ENCODE measurements at regions not wholly inside any gene's neighbourhood (a gene's known extent, or its start where the extent isn't known, plus 50 kb on each side); places are given as distances from the start of the nearest gene placed in this dataset.
A peak's percentile ranks its signal among the peaks of the same experiment; 100 is the strongest.

DNA sequence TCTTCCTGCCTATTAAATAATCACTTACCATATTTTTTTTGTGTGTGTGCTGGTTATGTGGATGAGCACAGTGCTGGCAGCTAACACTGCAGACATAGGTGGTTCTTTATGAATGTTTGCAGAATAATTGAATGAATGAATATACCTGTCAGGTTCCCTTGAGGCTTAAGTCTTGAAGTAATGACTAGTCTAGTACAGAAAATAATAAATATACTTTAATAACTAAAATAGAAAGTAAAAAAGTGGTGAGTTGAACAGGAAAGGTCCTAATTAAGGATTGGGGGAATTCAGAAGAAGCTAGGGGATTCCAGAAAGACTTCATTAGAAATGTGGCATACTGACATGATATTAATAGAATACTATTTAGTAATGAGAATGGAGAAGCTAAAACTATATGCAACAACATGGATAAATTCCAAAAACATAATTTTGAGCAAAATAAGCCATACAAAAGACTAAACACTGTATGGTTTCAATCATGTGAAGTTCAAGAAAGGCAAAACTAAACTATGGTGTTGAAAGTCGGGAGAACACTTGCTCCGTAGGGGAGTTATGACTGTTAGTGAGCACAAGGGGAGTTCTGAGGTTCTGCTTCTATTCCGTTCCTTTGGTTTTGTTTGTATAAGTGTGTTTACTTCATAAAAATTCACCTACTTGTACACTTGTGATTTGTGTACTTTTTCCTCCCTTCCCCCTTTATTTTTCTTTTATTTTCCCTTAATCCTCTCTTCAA, 464.6 kb downstream of the MTX2 start:
- H3K79me2 ChIP-seq (ENCODE audit: insufficient read depth, low read depth, low read length), result no peaks in the 10 kb centered on the region
- H2AFZ ChIP-seq (ENCODE audit: low read length), result peak overlapping the region; percentile 29; the same call in 1 of the 2 replicates
- H4K20me1 ChIP-seq (ENCODE audit: insufficient read depth, low read length), result no peaks in the 10 kb centered on the region
- H3K4me3 ChIP-seq (ENCODE audit: low read depth, low read length, poor library complexity, severe bottlenecking), result no peak overlapping the region
- no TSS peak for BruUV-seq (replicated peaks)
- H3K4me2 ChIP-seq (ENCODE audit: low read length), result no peak overlapping the region
- DNase-seq (ENCODE audit: low spot score), result no peak
- ChIA-PET POLR2A (no interaction called here), CTCF (ENCODE audit: unreplicated experiment) (no interaction called here)
- intact Hi-C loops (cut with micrococcal nuclease; ENCODE audit: unreplicated experiment), result no loop called here
- H3K9me2 ChIP-seq (ENCODE audit: insufficient read depth, low read length), result no peaks in the 10 kb centered on the region
- H3K4me1 ChIP-seq (ENCODE audit: insufficient read depth, low read length, poor library complexity, severe bottlenecking), result no peaks in the 10 kb centered on the region
- 0 out of 2 replicates have a peak, but pooled peaks cover 8% of the 10 kb centered on the region for H3K9me3 ChIP-seq (ENCODE audit: low read length)
- H3K36me3 ChIP-seq (ENCODE audit: insufficient read depth, low read length), result no peaks in the 10 kb centered on the region; the same call in 1 of the 2 replicates
- TF ChIP-seq, protein P1, sequence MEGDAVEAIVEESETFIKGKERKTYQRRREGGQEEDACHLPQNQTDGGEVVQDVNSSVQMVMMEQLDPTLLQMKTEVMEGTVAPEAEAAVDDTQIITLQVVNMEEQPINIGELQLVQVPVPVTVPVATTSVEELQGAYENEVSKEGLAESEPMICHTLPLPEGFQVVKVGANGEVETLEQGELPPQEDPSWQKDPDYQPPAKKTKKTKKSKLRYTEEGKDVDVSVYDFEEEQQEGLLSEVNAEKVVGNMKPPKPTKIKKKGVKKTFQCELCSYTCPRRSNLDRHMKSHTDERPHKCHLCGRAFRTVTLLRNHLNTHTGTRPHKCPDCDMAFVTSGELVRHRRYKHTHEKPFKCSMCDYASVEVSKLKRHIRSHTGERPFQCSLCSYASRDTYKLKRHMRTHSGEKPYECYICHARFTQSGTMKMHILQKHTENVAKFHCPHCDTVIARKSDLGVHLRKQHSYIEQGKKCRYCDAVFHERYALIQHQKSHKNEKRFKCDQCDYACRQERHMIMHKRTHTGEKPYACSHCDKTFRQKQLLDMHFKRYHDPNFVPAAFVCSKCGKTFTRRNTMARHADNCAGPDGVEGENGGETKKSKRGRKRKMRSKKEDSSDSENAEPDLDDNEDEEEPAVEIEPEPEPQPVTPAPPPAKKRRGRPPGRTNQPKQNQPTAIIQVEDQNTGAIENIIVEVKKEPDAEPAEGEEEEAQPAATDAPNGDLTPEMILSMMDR (conservative IDR thresholded peaks at IDR 0.05; ENCODE audit: low read length), result no peak
- no peak for TF ChIP-seq EZH2phosphoT487 (IDR thresholded peaks at IDR 0.05; ENCODE audit: borderline replicate concordance, low read depth, low read length)
- no peak overlapping the region for H3K27ac ChIP-seq (ENCODE audit: low read depth, low read length, poor library complexity, severe bottlenecking)

DNA sequence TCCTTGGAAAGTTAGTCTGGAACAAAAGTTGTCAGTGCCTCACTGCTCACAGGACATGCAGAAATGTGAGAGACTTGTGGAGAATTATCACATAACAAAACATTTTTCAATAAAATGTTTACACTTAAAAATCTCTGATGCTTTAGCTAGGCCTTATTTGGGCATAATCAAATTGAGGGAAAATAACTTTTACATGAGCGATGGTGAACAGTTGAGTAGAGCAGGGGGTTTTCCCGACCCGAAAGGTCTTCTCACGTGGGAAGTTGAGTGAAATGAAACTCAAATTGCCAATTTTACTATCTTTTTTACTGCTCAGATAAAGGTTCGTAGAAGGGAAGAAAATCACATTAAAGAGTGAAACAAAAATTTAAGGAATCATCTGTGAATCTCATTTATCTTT, 465.6 kb downstream of the MTX2 start:
- Histone ChIP-seq H4K20me1 (ENCODE audit: insufficient read depth, low read length) (no peaks in the 10 kb centered on the region), H3K9me3 (ENCODE audit: low read length) (0 out of 2 replicates have a peak, but pooled peaks cover 8% of the 10 kb centered on the region), H3K4me2 (ENCODE audit: low read length) (no peak overlapping the region), H3K4me1 (ENCODE audit: insufficient read depth, low read length, poor library complexity, severe bottlenecking) (no peaks in the 10 kb centered on the region), H2AFZ (ENCODE audit: low read length) (peak overlapping the region; percentile 29; the same call in 1 of the 2 replicates), H3K79me2 (ENCODE audit: insufficient read depth, low read depth, low read length) (no peaks in the 10 kb centered on the region), H3K9me2 (ENCODE audit: insufficient read depth, low read length) (no peaks in the 10 kb centered on the region), H3K4me3 (ENCODE audit: low read depth, low read length, poor library complexity, severe bottlenecking) (no peak overlapping the region), H3K36me3 (ENCODE audit: insufficient read depth, low read length) (no peaks in the 10 kb centered on the region; the same call in 1 of the 2 replicates), H3K27ac (ENCODE audit: low read depth, low read length, poor library complexity, severe bottlenecking) (no peak overlapping the region)
- intact Hi-C loops (cut with micrococcal nuclease; ENCODE audit: unreplicated experiment), result no loop called here
- ChIA-PET POLR2A (interaction anchor here (0.6 kb wide), 1 partner anchor 84 kb away, joined by 3 read pairs; no protein-coding TSS in a partner anchor), CTCF (ENCODE audit: unreplicated experiment) (no interaction called here)
- no peak for DNase-seq (ENCODE audit: low spot score)
- TF ChIP-seq, protein P1 (conservative IDR thresholded peaks at IDR 0.05; ENCODE audit: low read length), result no peak
- no peak for TF ChIP-seq EZH2phosphoT487 (IDR thresholded peaks at IDR 0.05; ENCODE audit: borderline replicate concordance, low read depth, low read length)
- no TSS peak for BruUV-seq (replicated peaks)

DNA sequence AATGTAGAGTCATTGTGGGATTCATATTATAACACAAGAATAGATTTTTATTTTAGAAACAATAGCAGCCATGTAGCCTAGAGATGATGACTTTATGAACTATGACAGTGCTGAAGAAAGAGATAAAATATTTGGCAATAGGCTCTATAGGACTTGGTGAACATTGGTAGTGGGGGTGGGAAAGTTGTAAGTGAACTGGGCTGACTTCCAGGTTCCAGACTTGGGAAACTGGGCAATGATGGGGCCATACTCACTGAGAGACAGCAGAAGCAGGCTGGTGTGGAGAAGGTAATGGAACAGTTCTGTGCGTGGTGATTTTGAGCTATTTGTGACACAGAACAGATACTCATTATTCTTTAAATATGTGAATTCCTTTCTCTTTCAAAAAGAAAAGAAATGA, 470.3 kb upstream of the HNRNPA3 start:
- ChIA-PET CTCF (ENCODE audit: unreplicated experiment) (no interaction called here), POLR2A (interaction anchor here (0.6 kb wide), 1 partner anchor 1599 kb away, joined by 3 read pairs; no protein-coding TSS in a partner anchor)
- H3K27ac ChIP-seq (ENCODE audit: low read depth, low read length, poor library complexity, severe bottlenecking), result no peak overlapping the region
- no peak for TF ChIP-seq EZH2phosphoT487 (IDR thresholded peaks at IDR 0.05; ENCODE audit: borderline replicate concordance, low read depth, low read length)
- TF ChIP-seq, protein P1 (conservative IDR thresholded peaks at IDR 0.05; ENCODE audit: low read length), result no peak
- H3K9me3 ChIP-seq (ENCODE audit: low read length), result peaks cover 5% of the 10 kb centered on the region; the same call in 1 of the 2 replicates
- H2AFZ ChIP-seq (ENCODE audit: low read length), result no peak overlapping the region
- H3K36me3 ChIP-seq (ENCODE audit: insufficient read depth, low read length), result no peaks in the 10 kb centered on the region; the same call in 1 of the 2 replicates
- H3K4me1 ChIP-seq (ENCODE audit: insufficient read depth, low read length, poor library complexity, severe bottlenecking), result peaks cover 10% of the 10 kb centered on the region
- no peaks in the 10 kb centered on the region for H3K79me2 ChIP-seq (ENCODE audit: insufficient read depth, low read depth, low read length)
- no TSS peak for BruUV-seq (replicated peaks)
- DNase-seq (ENCODE audit: low spot score), result no peak
- H3K4me2 ChIP-seq (ENCODE audit: low read length), result no peak overlapping the region
- H4K20me1 ChIP-seq (ENCODE audit: insufficient read depth, low read length), result no peaks in the 10 kb centered on the region
- H3K9me2 ChIP-seq (ENCODE audit: insufficient read depth, low read length), result no peaks in the 10 kb centered on the region
- no peak overlapping the region for H3K4me3 ChIP-seq (ENCODE audit: low read depth, low read length, poor library complexity, severe bottlenecking)
- intact Hi-C loops (cut with micrococcal nuclease; ENCODE audit: unreplicated experiment), result no loop called here
